ENCODE measurements at regions not wholly inside any gene's neighbourhood (a gene's known extent, or its start where the extent isn't known, plus 50 kb on each side); places are given as distances from the start of the nearest gene placed in this dataset.

- no peak overlapping the region for H3K4me3 ChIP-seq (ENCODE audit: low read depth, low read length)
- H3K27ac ChIP-seq (ENCODE audit: low read depth, low read length), result no peak overlapping the region
- H3K27me3 ChIP-seq (ENCODE audit: control insufficient read depth, insufficient read depth, low read length), result no peaks in the 10 kb centered on the region; the same call in 1 of the 2 replicates
- no peaks in the 10 kb centered on the region for H3K4me1 ChIP-seq (ENCODE audit: control insufficient read depth, insufficient read depth, low read length)
- no peaks in the 10 kb centered on the region for H3K36me3 ChIP-seq (ENCODE audit: control insufficient read depth, insufficient read depth, low read length)
- H3K9ac ChIP-seq (ENCODE audit: low read depth, low read length), result no peak overlapping the region
- H3K9me3 ChIP-seq (ENCODE audit: control insufficient read depth, insufficient read depth, low read length), result no peaks in the 10 kb centered on the region
Observed at GRCh38 chrX:42577936-42578470, 200.0 kb downstream of the PPP1R2C start.

GRCh38 chrX:42567268-42567667 lies 210.7 kb downstream of the PPP1R2C start:
- Histone ChIP-seq H3K9me3 (ENCODE audit: control insufficient read depth, insufficient read depth, low read length) (no peaks in the 10 kb centered on the region), H3K4me3 (ENCODE audit: low read depth, low read length) (no peak overlapping the region), H3K27ac (ENCODE audit: low read depth, low read length) (no peak overlapping the region), H3K9ac (ENCODE audit: low read depth, low read length) (no peak overlapping the region), H3K27me3 (ENCODE audit: control insufficient read depth, insufficient read depth, low read length) (no peaks in the 10 kb centered on the region), H3K4me1 (ENCODE audit: control insufficient read depth, insufficient read depth, low read length) (no peaks in the 10 kb centered on the region), H3K36me3 (ENCODE audit: control insufficient read depth, insufficient read depth, low read length) (no peaks in the 10 kb centered on the region)

GRCh38 chrX:42565739-42566138 lies 212.2 kb downstream of the PPP1R2C start:
- no peaks in the 10 kb centered on the region for H3K9me3 ChIP-seq (ENCODE audit: control insufficient read depth, insufficient read depth, low read length)
- no peak overlapping the region for H3K9ac ChIP-seq (ENCODE audit: low read depth, low read length)
- H3K4me1 ChIP-seq (ENCODE audit: control insufficient read depth, insufficient read depth, low read length), result no peaks in the 10 kb centered on the region
- H3K4me3 ChIP-seq (ENCODE audit: low read depth, low read length), result no peak overlapping the region
- H3K27me3 ChIP-seq (ENCODE audit: control insufficient read depth, insufficient read depth, low read length), result no peaks in the 10 kb centered on the region
- no peak overlapping the region for H3K27ac ChIP-seq (ENCODE audit: low read depth, low read length)
- no peaks in the 10 kb centered on the region for H3K36me3 ChIP-seq (ENCODE audit: control insufficient read depth, insufficient read depth, low read length)

GRCh38 chrX:42546800-42547199 lies 231.2 kb downstream of the PPP1R2C start:
- no peak overlapping the region for H3K4me3 ChIP-seq (ENCODE audit: low read depth, low read length)
- no peaks in the 10 kb centered on the region for H3K4me1 ChIP-seq (ENCODE audit: control insufficient read depth, insufficient read depth, low read length)
- no peak overlapping the region for H3K9ac ChIP-seq (ENCODE audit: low read depth, low read length)
- H3K27me3 ChIP-seq (ENCODE audit: control insufficient read depth, insufficient read depth, low read length), result no peaks in the 10 kb centered on the region
- H3K36me3 ChIP-seq (ENCODE audit: control insufficient read depth, insufficient read depth, low read length), result no peaks in the 10 kb centered on the region
- H3K27ac ChIP-seq (ENCODE audit: low read depth, low read length), result no peak overlapping the region
- H3K9me3 ChIP-seq (ENCODE audit: control insufficient read depth, insufficient read depth, low read length), result no peaks in the 10 kb centered on the region; the same call in 1 of the 2 replicates

GRCh38 chrX:42544883-42545282 lies 233.1 kb downstream of the PPP1R2C start:
- Histone ChIP-seq H3K27ac (ENCODE audit: low read depth, low read length) (no peak overlapping the region), H3K27me3 (ENCODE audit: control insufficient read depth, insufficient read depth, low read length) (no peaks in the 10 kb centered on the region; the same call in 1 of the 2 replicates), H3K36me3 (ENCODE audit: control insufficient read depth, insufficient read depth, low read length) (no peaks in the 10 kb centered on the region), H3K9ac (ENCODE audit: low read depth, low read length) (no peak overlapping the region), H3K9me3 (ENCODE audit: control insufficient read depth, insufficient read depth, low read length) (no peaks in the 10 kb centered on the region; the same call in 1 of the 2 replicates), H3K4me3 (ENCODE audit: low read depth, low read length) (no peak overlapping the region), H3K4me1 (ENCODE audit: control insufficient read depth, insufficient read depth, low read length) (no peaks in the 10 kb centered on the region)

- Histone ChIP-seq H3K9ac (ENCODE audit: low read depth, low read length) (no peak overlapping the region), H3K36me3 (ENCODE audit: control insufficient read depth, insufficient read depth, low read length) (no peaks in the 10 kb centered on the region), H3K4me1 (ENCODE audit: control insufficient read depth, insufficient read depth, low read length) (no peaks in the 10 kb centered on the region), H3K27me3 (ENCODE audit: control insufficient read depth, insufficient read depth, low read length) (no peaks in the 10 kb centered on the region; the same call in 1 of the 2 replicates), H3K27ac (ENCODE audit: low read depth, low read length) (no peak overlapping the region), H3K9me3 (ENCODE audit: control insufficient read depth, insufficient read depth, low read length) (no peaks in the 10 kb centered on the region), H3K4me3 (ENCODE audit: low read depth, low read length) (no peak overlapping the region)
Observed at GRCh38 chrX:42541554-42541953, 236.4 kb downstream of the PPP1R2C start.

GRCh38 chrX:42540146-42540545 lies 237.8 kb downstream of the PPP1R2C start:
- Histone ChIP-seq H3K4me1 (ENCODE audit: control insufficient read depth, insufficient read depth, low read length) (no peaks in the 10 kb centered on the region), H3K27me3 (ENCODE audit: control insufficient read depth, insufficient read depth, low read length) (no peaks in the 10 kb centered on the region; the same call in 1 of the 2 replicates)

GRCh38 chrX:42538405-42538804 lies 239.6 kb downstream of the PPP1R2C start:
- H3K9ac ChIP-seq (ENCODE audit: low read depth, low read length), result no peak overlapping the region
- no peaks in the 10 kb centered on the region for H3K36me3 ChIP-seq (ENCODE audit: control insufficient read depth, insufficient read depth, low read length)
- no peaks in the 10 kb centered on the region for H3K4me1 ChIP-seq (ENCODE audit: control insufficient read depth, insufficient read depth, low read length)
- no peaks in the 10 kb centered on the region for H3K9me3 ChIP-seq (ENCODE audit: control insufficient read depth, insufficient read depth, low read length)
- no peak overlapping the region for H3K27ac ChIP-seq (ENCODE audit: low read depth, low read length)
- H3K4me3 ChIP-seq (ENCODE audit: low read depth, low read length), result no peak overlapping the region
- H3K27me3 ChIP-seq (ENCODE audit: control insufficient read depth, insufficient read depth, low read length), result no peaks in the 10 kb centered on the region; the same call in 1 of the 2 replicates

More at GRCh38 chrX:42540146-42540545, 237.8 kb downstream of the PPP1R2C start:
- Histone ChIP-seq H3K27ac (ENCODE audit: low read depth, low read length) (no peak overlapping the region), H3K4me3 (ENCODE audit: low read depth, low read length) (no peak overlapping the region), H3K36me3 (ENCODE audit: control insufficient read depth, insufficient read depth, low read length) (no peaks in the 10 kb centered on the region), H3K9ac (ENCODE audit: low read depth, low read length) (no peak overlapping the region), H3K9me3 (ENCODE audit: control insufficient read depth, insufficient read depth, low read length) (no peaks in the 10 kb centered on the region)

- no peak overlapping the region for H3K9ac ChIP-seq (ENCODE audit: low read depth, low read length)
- no peaks in the 10 kb centered on the region for H3K9me3 ChIP-seq (ENCODE audit: control insufficient read depth, insufficient read depth, low read length)
- no peak overlapping the region for H3K4me3 ChIP-seq (ENCODE audit: low read depth, low read length)
- H3K4me1 ChIP-seq (ENCODE audit: control insufficient read depth, insufficient read depth, low read length), result no peaks in the 10 kb centered on the region
- H3K36me3 ChIP-seq (ENCODE audit: control insufficient read depth, insufficient read depth, low read length), result no peaks in the 10 kb centered on the region
- H3K27me3 ChIP-seq (ENCODE audit: control insufficient read depth, insufficient read depth, low read length), result no peaks in the 10 kb centered on the region; the same call in 1 of the 2 replicates
- H3K27ac ChIP-seq (ENCODE audit: low read depth, low read length), result no peak overlapping the region
Observed at GRCh38 chrX:42536286-42536685, 241.7 kb downstream of the PPP1R2C start.

- H3K27me3 ChIP-seq (ENCODE audit: control insufficient read depth, insufficient read depth, low read length), result no peaks in the 10 kb centered on the region; the same call in 1 of the 2 replicates
- no peaks in the 10 kb centered on the region for H3K4me1 ChIP-seq (ENCODE audit: control insufficient read depth, insufficient read depth, low read length)
- H3K9ac ChIP-seq (ENCODE audit: low read depth, low read length), result no peak overlapping the region
- no peaks in the 10 kb centered on the region for H3K9me3 ChIP-seq (ENCODE audit: control insufficient read depth, insufficient read depth, low read length)
- H3K27ac ChIP-seq (ENCODE audit: low read depth, low read length), result no peak overlapping the region
- no peaks in the 10 kb centered on the region for H3K36me3 ChIP-seq (ENCODE audit: control insufficient read depth, insufficient read depth, low read length)
- no peak overlapping the region for H3K4me3 ChIP-seq (ENCODE audit: low read depth, low read length)
Observed at GRCh38 chrX:42535233-42535632, 242.7 kb downstream of the PPP1R2C start.

- Histone ChIP-seq H3K4me1 (ENCODE audit: control insufficient read depth, insufficient read depth, low read length) (no peaks in the 10 kb centered on the region), H3K9me3 (ENCODE audit: control insufficient read depth, insufficient read depth, low read length) (no peaks in the 10 kb centered on the region), H3K27me3 (ENCODE audit: control insufficient read depth, insufficient read depth, low read length) (no peaks in the 10 kb centered on the region), H3K4me3 (ENCODE audit: low read depth, low read length) (no peak overlapping the region), H3K27ac (ENCODE audit: low read depth, low read length) (no peak overlapping the region), H3K9ac (ENCODE audit: low read depth, low read length) (no peak overlapping the region), H3K36me3 (ENCODE audit: control insufficient read depth, insufficient read depth, low read length) (no peaks in the 10 kb centered on the region)
Observed at GRCh38 chrX:42533761-42534160, 244.2 kb downstream of the PPP1R2C start.
